ENCODE measurements at regions not wholly inside any gene's neighbourhood (a gene's known extent, or its start where the extent isn't known, plus 50 kb on each side); places are given as distances from the start of the nearest gene placed in this dataset.

GRCh38 chr3:102016417-102016816, 167.1 kb downstream of the NFKBIZ start:
- Histone ChIP-seq H2AFZ (ENCODE audit: low read length) (no peak overlapping the region), H3K9ac (ENCODE audit: insufficient read depth, low read depth, low read length) (no peak overlapping the region), H3K9me3 (ENCODE audit: low read length) (no peaks in the 10 kb centered on the region), H3K27ac (ENCODE audit: extremely low read length, insufficient read depth, low read length) (no peak overlapping the region), H3K36me3 (replicated peaks in 1 of 2; ENCODE audit: control insufficient read depth in 1 of 2, insufficient read depth in 2 of 2, low read length in 2 of 2) (no peaks in the 10 kb centered on the region), H3K4me3 (replicated peaks in 1 of 3; ENCODE audit: insufficient read depth in 1 of 3, low read depth in 2 of 3, low read length in 3 of 3) (no peak overlapping the region), H4K20me1 (ENCODE audit: insufficient read depth, low read length) (no peaks in the 10 kb centered on the region), H3K4me1 (ENCODE audit: insufficient read depth, low read length) (no peaks in the 10 kb centered on the region), H3K27me3 (ENCODE audit: control insufficient read depth in 1 of 2, insufficient read depth in 2 of 2, low read length in 2 of 2) (no peaks in the 10 kb centered on the region), H3K4me2 (ENCODE audit: low read depth, low read length) (no peak overlapping the region), H3K79me2 (ENCODE audit: insufficient read depth, low read length) (no peaks in the 10 kb centered on the region)
- WGBS (ENCODE audit: low lambda C conversion rate), result 0% methylated on average over 1 of the region's 1 CpG
- FAIRE-seq (no peak), ATAC-seq (no peak), DNase-seq (ENCODE audit: low spot score) (no peak)
- intact Hi-C loops (cut with micrococcal nuclease; ENCODE audit: unreplicated experiment) (no loop called here), in situ Hi-C loops (cut with HindIII; ENCODE audit: extremely low pct_ligation_motif_present, low pct_unique_long_range_greater_than_20kb) (no loop called here)
- TF ChIP-seq USF2 (IDR thresholded peaks at IDR 0.05; ENCODE audit: low read depth, low read length) (no peak), USF2 (CRISPR knock-in tag; IDR thresholded peaks at IDR 0.05; ENCODE audit: borderline replicate concordance) (no peak), ZNF225 (CRISPR knock-in tag; IDR thresholded peaks at IDR 0.05) (no peak), GABPA (IDR thresholded peaks at IDR 0.05; ENCODE audit: low read depth, low read length) (no peak), GABPA (CRISPR knock-in tag; IDR thresholded peaks at IDR 0.05; ENCODE audit: low read depth) (no peak)
- ChIA-PET CTCF (ENCODE audit: low intra/inter-chr PET ratio, low total read pairs) (no interaction called here), POLR2A (no interaction called here)
- BruUV-seq (replicated peaks), result no TSS peak

- Histone ChIP-seq H2AFZ (ENCODE audit: low read length) (no peak overlapping the region), H3K4me3 (replicated peaks in 1 of 3; ENCODE audit: insufficient read depth in 1 of 3, low read depth in 2 of 3, low read length in 3 of 3) (no peak overlapping the region), H3K79me2 (ENCODE audit: insufficient read depth, low read length) (no peaks in the 10 kb centered on the region), H4K20me1 (ENCODE audit: insufficient read depth, low read length) (no peaks in the 10 kb centered on the region), H3K9me3 (ENCODE audit: low read length) (no peaks in the 10 kb centered on the region), H3K27me3 (ENCODE audit: control insufficient read depth in 1 of 2, insufficient read depth in 2 of 2, low read length in 2 of 2) (no peaks in the 10 kb centered on the region), H3K27ac (ENCODE audit: extremely low read length, insufficient read depth, low read length) (no peak overlapping the region), H3K9ac (ENCODE audit: insufficient read depth, low read depth, low read length) (no peak overlapping the region), H3K4me1 (ENCODE audit: insufficient read depth, low read length) (no peaks in the 10 kb centered on the region), H3K36me3 (replicated peaks in 1 of 2; ENCODE audit: control insufficient read depth in 1 of 2, insufficient read depth in 2 of 2, low read length in 2 of 2) (no peaks in the 10 kb centered on the region), H3K4me2 (ENCODE audit: low read depth, low read length) (no peak overlapping the region)
- DNase-seq (ENCODE audit: low spot score) (no peak), ATAC-seq (no peak), FAIRE-seq (no peak)
- no TSS peak for BruUV-seq (replicated peaks)
- CTCF ChIA-PET (ENCODE audit: low intra/inter-chr PET ratio, low total read pairs), result no interaction called here
- in situ Hi-C loops (cut with HindIII; ENCODE audit: extremely low pct_ligation_motif_present, low pct_unique_long_range_greater_than_20kb), result no loop called here
- intact Hi-C loops (cut with micrococcal nuclease; ENCODE audit: unreplicated experiment), result no loop called here
- POLR2A ChIA-PET, result no interaction called here
- 0% methylated on average over 2 of the region's 2 CpGs for WGBS (ENCODE audit: low lambda C conversion rate)
- no peak for TF ChIP-seq NR2F2 (IDR thresholded peaks at IDR 0.05; ENCODE audit: borderline replicate concordance, low read depth)
- TF ChIP-seq ZNF496 (CRISPR knock-in tag; IDR thresholded peaks at IDR 0.05; ENCODE audit: insufficient replicate concordance), result no peak
- TF ChIP-seq ZZZ3 (CRISPR knock-in tag; IDR thresholded peaks at IDR 0.05; ENCODE audit: borderline replicate concordance), result no peak
- no peak for TF ChIP-seq GABPA (IDR thresholded peaks at IDR 0.05; ENCODE audit: low read depth, low read length)
- no peak for TF ChIP-seq GABPA (CRISPR knock-in tag; IDR thresholded peaks at IDR 0.05; ENCODE audit: low read depth)
- TF ChIP-seq KAT8 (CRISPR knock-in tag; IDR thresholded peaks at IDR 0.05), result no peak
- TF ChIP-seq JUND (CRISPR knock-in tag; IDR thresholded peaks at IDR 0.05), result no peak
- no peak for TF ChIP-seq ZNF614 (CRISPR knock-in tag; IDR thresholded peaks at IDR 0.05; ENCODE audit: borderline replicate concordance)
- no peak for TF ChIP-seq STAT5B (CRISPR knock-in tag; IDR thresholded peaks at IDR 0.05)
- no peak for TF ChIP-seq ATM (IDR thresholded peaks at IDR 0.05; ENCODE audit: borderline replicate concordance)
- TF ChIP-seq HIVEP1 (CRISPR knock-in tag; IDR thresholded peaks at IDR 0.05), result no peak
- TF ChIP-seq, protein P1, sequence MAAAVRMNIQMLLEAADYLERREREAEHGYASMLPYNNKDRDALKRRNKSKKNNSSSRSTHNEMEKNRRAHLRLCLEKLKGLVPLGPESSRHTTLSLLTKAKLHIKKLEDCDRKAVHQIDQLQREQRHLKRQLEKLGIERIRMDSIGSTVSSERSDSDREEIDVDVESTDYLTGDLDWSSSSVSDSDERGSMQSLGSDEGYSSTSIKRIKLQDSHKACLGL (CRISPR knock-in tag; IDR thresholded peaks at IDR 0.05), result no peak
- TF ChIP-seq ZNF605 (CRISPR knock-in tag; IDR thresholded peaks at IDR 0.05), result no peak
- TF ChIP-seq ZNF232 (CRISPR knock-in tag; IDR thresholded peaks at IDR 0.05; ENCODE audit: borderline replicate concordance), result no peak
- no peak for TF ChIP-seq DR1 (CRISPR knock-in tag; IDR thresholded peaks at IDR 0.05)
- no peak for TF ChIP-seq MYNN (CRISPR knock-in tag; IDR thresholded peaks at IDR 0.05; ENCODE audit: low read depth)
- no peak for TF ChIP-seq HNRNPK (IDR thresholded peaks at IDR 0.05; ENCODE audit: low read depth, low read length, poor library complexity, severe bottlenecking)
These were observed 168.5 kb downstream of the NFKBIZ start for GRCh38 chr3:102017784-102018183.
